ENCODE measurements at regions not wholly inside any gene's neighbourhood (a gene's known extent, or its start where the extent isn't known, plus 50 kb on each side); places are given as distances from the start of the nearest gene placed in this dataset.

- Histone ChIP-seq H3K4me3 (ENCODE audit: insufficient read depth, low read length) (no peak overlapping the region), H3K4me1 (ENCODE audit: insufficient read depth, low read length) (no peaks in the 10 kb centered on the region), H3K27me3 (ENCODE audit: insufficient read depth, low read length) (no peaks in the 10 kb centered on the region), H3K9me3 (ENCODE audit: low read depth, low read length) (no peaks in the 10 kb centered on the region), H4K20me1 (ENCODE audit: insufficient read depth, low read length) (no peaks in the 10 kb centered on the region), H3K79me2 (ENCODE audit: insufficient read depth, low read length) (no peaks in the 10 kb centered on the region), H2AFZ (ENCODE audit: low read length) (no peak overlapping the region), H3K4me2 (ENCODE audit: insufficient read depth, low read length) (no peak overlapping the region), H3K27ac (ENCODE audit: low read depth, low read length) (no peak overlapping the region), H3K36me3 (ENCODE audit: insufficient read depth, low read length) (no peaks in the 10 kb centered on the region)
- TF ChIP-seq CTCF (IDR thresholded peaks at IDR 0.05; ENCODE audit: extremely low read depth, low read depth, low read length) = no peak
- no peak for DNase-seq (ENCODE audit: insufficient read length, low spot score, missing footprints)
These were observed 141.1 kb downstream of the DISP1 start for GRCh38 chr1:222955964-222956363.

- H3K79me2 ChIP-seq (ENCODE audit: insufficient read depth, low read length) = no peaks in the 10 kb centered on the region
- no peak for TF ChIP-seq CTCF (IDR thresholded peaks at IDR 0.05; ENCODE audit: extremely low read depth, low read depth, low read length)
- H3K27ac ChIP-seq (ENCODE audit: low read depth, low read length) = no peak overlapping the region
- no peaks in the 10 kb centered on the region for H3K27me3 ChIP-seq (ENCODE audit: insufficient read depth, low read length)
- H3K36me3 ChIP-seq (ENCODE audit: insufficient read depth, low read length) = no peaks in the 10 kb centered on the region
- no peaks in the 10 kb centered on the region for H4K20me1 ChIP-seq (ENCODE audit: insufficient read depth, low read length)
- no peak overlapping the region for H3K4me2 ChIP-seq (ENCODE audit: insufficient read depth, low read length)
- no peaks in the 10 kb centered on the region for H3K4me1 ChIP-seq (ENCODE audit: insufficient read depth, low read length)
- no peak overlapping the region for H3K4me3 ChIP-seq (ENCODE audit: insufficient read depth, low read length)
- H2AFZ ChIP-seq (ENCODE audit: low read length) = no peak overlapping the region
- DNase-seq (ENCODE audit: insufficient read length, low spot score, missing footprints) = no peak
- no peaks in the 10 kb centered on the region for H3K9me3 ChIP-seq (ENCODE audit: low read depth, low read length)
These were observed 141.8 kb downstream of the DISP1 start for GRCh38 chr1:222956601-222957000.

DNA sequence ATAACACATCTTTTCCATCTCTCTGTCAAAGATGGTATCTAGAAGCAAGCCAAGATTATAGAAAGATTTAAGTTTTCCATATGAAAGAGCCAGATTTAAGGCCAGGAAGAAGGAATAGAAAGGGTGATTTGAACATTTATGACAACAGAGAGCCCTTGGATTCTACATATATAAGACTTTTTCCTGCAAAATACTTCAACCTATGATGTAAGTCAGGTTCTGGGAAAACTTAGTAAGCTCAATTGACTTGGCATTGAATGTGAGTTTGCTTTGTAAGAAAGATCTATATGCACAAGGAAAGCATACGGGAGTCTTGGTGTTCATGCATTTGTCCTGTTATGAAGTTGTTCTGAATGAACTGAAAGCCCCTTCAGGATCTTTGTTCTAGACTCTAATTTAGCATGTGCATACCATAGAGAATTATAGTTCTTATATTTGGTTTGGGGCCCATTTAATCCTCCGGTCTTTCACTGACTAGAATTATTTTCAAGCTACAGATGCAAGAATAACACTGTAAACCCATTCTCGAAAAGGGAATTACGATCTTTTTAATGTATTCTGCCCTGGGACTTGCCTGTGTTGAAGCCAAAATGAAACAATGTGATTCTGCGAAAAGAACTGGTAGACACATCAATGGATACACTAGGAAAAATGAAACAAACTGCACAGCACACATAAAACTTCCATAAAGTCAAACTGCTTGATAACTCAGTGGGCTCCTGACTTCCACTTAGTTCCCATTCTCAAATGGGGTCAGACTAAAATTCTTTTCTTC, 152.8 kb downstream of the DISP1 start:
- no peak overlapping the region for H2AFZ ChIP-seq (ENCODE audit: low read length)
- H3K4me3 ChIP-seq (ENCODE audit: insufficient read depth, low read length) = no peak overlapping the region
- H3K27me3 ChIP-seq (ENCODE audit: insufficient read depth, low read length) = no peaks in the 10 kb centered on the region
- no peak overlapping the region for H3K4me2 ChIP-seq (ENCODE audit: insufficient read depth, low read length)
- no peaks in the 10 kb centered on the region for H3K36me3 ChIP-seq (ENCODE audit: insufficient read depth, low read length)
- H3K27ac ChIP-seq (ENCODE audit: low read depth, low read length) = no peak overlapping the region
- no peaks in the 10 kb centered on the region for H3K79me2 ChIP-seq (ENCODE audit: insufficient read depth, low read length)
- no peaks in the 10 kb centered on the region for H3K4me1 ChIP-seq (ENCODE audit: insufficient read depth, low read length)
- no peaks in the 10 kb centered on the region for H3K9me3 ChIP-seq (ENCODE audit: low read depth, low read length)
- no peaks in the 10 kb centered on the region for H4K20me1 ChIP-seq (ENCODE audit: insufficient read depth, low read length)
- TF ChIP-seq CTCF (IDR thresholded peaks at IDR 0.05; ENCODE audit: extremely low read depth, low read depth, low read length) = no peak
- no peak for DNase-seq (ENCODE audit: insufficient read length, low spot score, missing footprints)

GRCh38 chr1:222970040-222970439, 155.2 kb downstream of the DISP1 start:
- no peaks in the 10 kb centered on the region for H3K27me3 ChIP-seq (ENCODE audit: insufficient read depth, low read length)
- no peaks in the 10 kb centered on the region for H3K36me3 ChIP-seq (ENCODE audit: insufficient read depth, low read length)
- no peaks in the 10 kb centered on the region for H3K79me2 ChIP-seq (ENCODE audit: insufficient read depth, low read length)
- H3K27ac ChIP-seq (ENCODE audit: low read depth, low read length) = no peak overlapping the region
- no peak overlapping the region for H2AFZ ChIP-seq (ENCODE audit: low read length)
- H3K4me2 ChIP-seq (ENCODE audit: insufficient read depth, low read length) = no peak overlapping the region
- no peak overlapping the region for H3K4me3 ChIP-seq (ENCODE audit: insufficient read depth, low read length)
- no peak for TF ChIP-seq CTCF (IDR thresholded peaks at IDR 0.05; ENCODE audit: extremely low read depth, low read depth, low read length)
- peaks cover 11% of the 10 kb centered on the region for H3K4me1 ChIP-seq (ENCODE audit: insufficient read depth, low read length)
- no peaks in the 10 kb centered on the region for H3K9me3 ChIP-seq (ENCODE audit: low read depth, low read length)
- no peaks in the 10 kb centered on the region for H4K20me1 ChIP-seq (ENCODE audit: insufficient read depth, low read length)
- no peak for DNase-seq (ENCODE audit: insufficient read length, low spot score, missing footprints)
